Thymus (tissue), 11 donors: ENCODE measurements at regions not wholly inside any gene's neighbourhood (a gene's known extent, or its start where the extent isn't known, plus 50 kb on each side); places are given as distances from the start of the nearest gene placed in this dataset.

Experiments
- DNase-seq, 9 donors: peaks; one replicate each; pipeline ENCODE4 v3.0.0-alpha.2; 2013; ENCODE audit warnings: low spot score in 9 of 9, low read depth in 6 of 9, missing footprints in 1 of 9
- H3K27ac ChIP-seq, 2 donors: one replicate each; pipeline ENCODE4 v1.5.1; 2013; ENCODE audit warnings: control low read depth in 1 of 2, low read depth in 1 of 2, low read length in 1 of 2, mild to moderate bottlenecking in 1 of 2, moderate library complexity in 1 of 2
- H3K27me3 ChIP-seq, 2 donors: one replicate each; pipeline ENCODE4 v1.5.1; 2013; ENCODE audit warnings: low read length in 1 of 2; ENCODE audit not compliant: control insufficient read depth in 2 of 2, insufficient read depth in 1 of 2
- H3K36me3 ChIP-seq, 2 donors: one replicate each; pipeline ENCODE4 v1.5.1; 2013; ENCODE audit warnings: low read length in 1 of 2, mild to moderate bottlenecking in 1 of 2, moderate library complexity in 1 of 2; ENCODE audit not compliant: control insufficient read depth in 2 of 2, insufficient read depth in 2 of 2
- H3K4me1 ChIP-seq, 2 donors: one replicate each; pipeline ENCODE4 v1.5.1; 2013; ENCODE audit warnings: low read length in 2 of 2; ENCODE audit not compliant: control insufficient read depth in 2 of 2, insufficient read depth in 2 of 2
- H3K4me3 ChIP-seq, 2 donors: one replicate each; pipeline ENCODE4 v1.5.1; 2013; ENCODE audit warnings: low read length in 2 of 2, control low read depth in 1 of 2, mild to moderate bottlenecking in 1 of 2
- H3K9me3 ChIP-seq, 2 donors: one replicate each; pipeline ENCODE4 v1.5.1; 2013; ENCODE audit warnings: low read length in 1 of 2, mild to moderate bottlenecking in 1 of 2; ENCODE audit not compliant: control insufficient read depth in 2 of 2, insufficient read depth in 1 of 2
- WGBS: extraction: QIAGEN DNeasy Blood & Tissue Kit; methylation state at CpG from one replicate; pipeline ENCODE4 v1.1.7; 2013; 5-methylcytosine and 5-hydroxymethylcytosine counted together
- donor health status: healthy.

DNA sequence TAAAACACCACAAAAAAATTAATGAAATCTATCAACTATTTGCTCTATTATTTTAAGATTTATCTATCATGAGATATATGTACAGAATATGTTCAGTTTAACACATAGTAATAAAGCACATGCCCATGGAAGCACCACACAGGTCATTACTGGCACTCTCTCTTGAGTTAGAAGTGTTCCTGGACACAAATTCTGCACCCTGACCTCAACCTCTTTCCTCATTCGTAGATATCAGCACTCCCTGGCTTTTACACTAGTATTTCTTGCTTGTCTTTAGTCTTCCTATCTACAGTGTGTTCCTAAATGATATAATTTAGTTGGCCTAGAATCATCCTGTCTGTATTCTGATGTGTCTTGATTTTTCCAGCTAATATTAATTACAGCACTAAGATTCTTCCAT lies 321.0 kb upstream of the SOX5 start:
- WGBS = 96% methylated on average over 1 of the region's 1 CpG
- H3K9me3 ChIP-seq = no peaks in the 10 kb centered on the region
- H3K27me3 ChIP-seq = no peaks in the 10 kb centered on the region
- no peak for DNase-seq
- H3K4me3 ChIP-seq = no peak overlapping the region
- H3K4me1 ChIP-seq = no peaks in the 10 kb centered on the region
- H3K27ac ChIP-seq = no peak overlapping the region
- no peaks in the 10 kb centered on the region for H3K36me3 ChIP-seq

DNA sequence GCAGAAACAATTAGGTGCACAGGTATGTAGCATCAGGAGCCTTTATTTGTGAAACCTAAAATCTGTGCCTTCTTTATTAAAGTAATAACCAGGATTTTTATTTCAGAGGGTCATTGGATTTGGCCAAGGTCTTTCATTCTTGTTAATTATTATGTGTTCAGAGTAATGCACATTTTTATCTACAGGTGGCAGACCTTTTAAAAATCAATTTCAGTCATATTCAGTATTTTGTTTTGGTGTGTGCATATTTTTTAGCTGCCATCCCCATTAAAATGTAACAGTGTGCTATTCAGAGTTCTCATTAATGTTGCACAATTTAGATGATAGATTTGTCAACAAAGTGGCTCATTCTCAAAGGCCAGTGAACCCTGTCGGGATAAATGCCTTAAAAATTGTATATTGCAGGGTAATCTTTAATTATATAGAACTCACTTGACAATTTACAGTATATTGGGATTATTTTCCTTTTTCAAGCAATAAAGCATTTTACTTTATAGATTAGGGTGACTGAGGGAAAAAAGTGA lies 319.3 kb upstream of the SOX5 start:
- Histone ChIP-seq H3K4me1 (no peaks in the 10 kb centered on the region), H3K4me3 (no peak overlapping the region), H3K27me3 (no peaks in the 10 kb centered on the region), H3K27ac (no peak overlapping the region), H3K36me3 (no peaks in the 10 kb centered on the region), H3K9me3 (no peaks in the 10 kb centered on the region)
- DNase-seq = no peak
- WGBS = 93% methylated on average over 1 of the region's 1 CpG

DNA sequence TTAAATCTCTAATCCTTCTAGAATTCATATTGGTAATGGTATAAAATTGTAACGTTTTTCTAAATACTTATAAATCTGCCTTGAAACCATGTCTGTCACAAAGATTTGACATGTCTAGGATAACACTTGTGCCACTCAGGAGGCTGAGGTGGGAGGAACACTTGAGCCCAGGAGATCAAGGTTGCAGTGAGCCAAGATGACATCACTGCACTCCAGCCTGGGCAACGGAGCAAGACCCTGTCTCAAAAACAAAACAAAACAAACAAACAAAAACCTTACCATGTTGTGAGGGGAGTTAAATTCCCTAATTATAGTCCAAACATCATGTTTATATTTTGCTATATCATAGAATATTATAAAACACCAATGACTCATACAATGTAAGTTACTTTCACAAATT lies 317.5 kb upstream of the SOX5 start:
- Histone ChIP-seq H3K36me3 (no peaks in the 10 kb centered on the region), H3K27ac (no peak overlapping the region), H3K27me3 (no peaks in the 10 kb centered on the region), H3K9me3 (no peaks in the 10 kb centered on the region), H3K4me3 (no peak overlapping the region), H3K4me1 (no peaks in the 10 kb centered on the region)
- 93% methylated on average over 2 of the region's 2 CpGs for WGBS
- DNase-seq = no peak

DNA sequence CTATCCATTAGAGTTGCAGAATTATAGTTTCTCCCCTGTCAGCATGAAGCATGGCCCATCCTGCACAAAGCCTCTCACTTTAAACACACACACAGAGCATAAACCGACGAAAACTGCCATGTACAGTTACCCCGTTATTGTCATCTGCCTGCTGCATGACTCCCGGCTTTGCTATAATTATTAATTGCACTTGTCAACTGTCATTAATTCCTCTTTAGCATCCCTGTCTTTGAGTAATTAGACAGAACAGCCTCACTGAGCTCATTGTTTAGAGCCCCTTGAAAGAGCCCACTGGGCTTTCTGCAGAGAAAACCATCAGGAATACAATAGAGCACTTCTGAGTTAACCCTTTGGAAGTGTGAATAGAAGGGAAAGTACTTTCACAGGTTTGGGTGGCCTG lies 307.2 kb upstream of the SOX5 start:
- H3K27me3 ChIP-seq = no peaks in the 10 kb centered on the region
- H3K4me1 ChIP-seq = no peaks in the 10 kb centered on the region
- no peaks in the 10 kb centered on the region for H3K36me3 ChIP-seq
- no peak for DNase-seq
- 94% methylated on average over 4 of the region's 4 CpGs for WGBS
- no peak overlapping the region for H3K4me3 ChIP-seq
- no peak overlapping the region for H3K27ac ChIP-seq
- H3K9me3 ChIP-seq = no peaks in the 10 kb centered on the region

DNA sequence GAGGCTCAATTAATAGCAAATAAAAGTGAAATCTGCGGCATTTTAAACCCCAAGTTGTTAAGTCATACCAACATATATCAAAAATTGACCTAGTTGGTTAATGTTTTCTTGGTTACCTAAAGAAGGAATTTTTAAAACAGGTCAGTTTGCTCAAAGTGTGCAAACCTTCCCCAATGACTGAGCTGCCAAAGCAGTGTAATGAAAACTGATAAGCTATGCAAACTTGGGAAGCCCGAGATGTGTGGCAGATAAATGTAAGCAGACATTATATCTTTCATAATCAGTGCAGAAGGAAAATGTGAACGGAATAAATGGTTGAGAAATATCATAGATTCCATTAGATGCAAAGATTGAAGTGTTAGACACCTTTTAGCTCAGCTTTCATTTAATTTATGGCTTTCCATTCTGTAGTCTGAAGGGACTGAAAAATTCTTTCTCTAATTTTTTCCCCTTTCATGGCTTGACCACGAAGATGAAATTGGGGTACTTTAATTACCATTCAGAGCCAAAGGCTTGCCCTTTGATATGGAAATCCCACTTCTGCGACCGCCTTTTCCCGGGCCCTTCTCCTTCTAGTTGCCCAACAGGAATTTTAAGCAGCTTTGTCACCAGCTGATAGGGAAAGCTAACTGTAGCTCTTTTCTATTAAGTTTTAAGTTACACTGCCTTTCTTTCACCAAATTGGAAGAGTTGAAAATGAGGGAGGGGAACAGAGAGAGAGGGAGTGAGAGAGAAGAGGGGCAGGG lies 306.6 kb upstream of the SOX5 start:
- no peak overlapping the region for H3K27ac ChIP-seq
- no peaks in the 10 kb centered on the region for H3K4me1 ChIP-seq
- WGBS = 90% methylated on average over 7 of the region's 7 CpGs
- H3K4me3 ChIP-seq = no peak overlapping the region
- H3K9me3 ChIP-seq = no peaks in the 10 kb centered on the region
- H3K36me3 ChIP-seq = no peaks in the 10 kb centered on the region
- DNase-seq = no peak
- H3K27me3 ChIP-seq = no peaks in the 10 kb centered on the region

DNA sequence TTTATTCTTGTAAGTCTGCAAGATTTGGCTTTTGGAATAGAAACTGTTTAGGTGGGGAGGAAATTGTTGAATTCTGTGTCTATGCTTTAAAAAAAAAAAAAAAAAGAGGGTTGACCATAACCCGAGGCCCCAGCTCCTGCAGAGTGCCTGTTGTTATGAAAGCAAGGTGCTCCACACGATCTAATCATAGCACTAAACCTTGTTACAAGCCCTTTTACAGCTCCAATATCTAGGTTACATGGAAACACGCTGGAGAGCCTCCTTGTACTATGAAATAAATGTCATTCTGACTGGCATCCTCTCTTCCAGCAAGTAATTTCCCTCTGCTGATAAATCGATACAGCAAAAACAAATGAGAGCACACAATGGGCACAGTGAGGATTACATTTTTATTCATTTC lies 303.1 kb upstream of the SOX5 start:
- 81% methylated on average over 4 of the region's 4 CpGs for WGBS
- H3K27ac ChIP-seq = no peak overlapping the region
- H3K27me3 ChIP-seq = no peaks in the 10 kb centered on the region
- no peak for DNase-seq
- H3K4me3 ChIP-seq = no peak overlapping the region
- no peaks in the 10 kb centered on the region for H3K4me1 ChIP-seq
- H3K36me3 ChIP-seq = no peaks in the 10 kb centered on the region
- no peaks in the 10 kb centered on the region for H3K9me3 ChIP-seq

DNA sequence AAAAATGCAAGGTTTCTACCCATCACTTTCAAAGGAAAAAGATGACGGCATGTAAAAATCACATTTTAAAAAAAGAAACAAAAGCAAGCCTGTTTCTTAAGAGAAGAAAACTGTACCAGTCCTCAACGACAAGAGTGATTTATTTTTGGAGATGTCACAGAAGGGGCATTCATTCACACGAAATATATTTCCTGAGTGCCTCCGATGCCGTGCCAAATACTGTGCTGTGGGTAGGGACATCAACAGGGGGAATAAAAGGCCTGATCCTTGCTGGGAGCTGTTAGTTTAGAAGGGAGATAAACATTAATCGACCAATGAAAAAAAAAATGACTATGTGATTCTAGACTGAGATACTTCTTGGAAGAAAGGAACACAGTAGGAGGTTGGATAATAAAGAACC lies 297.5 kb upstream of the SOX5 start:
- DNase-seq = no peak
- no peaks in the 10 kb centered on the region for H3K27me3 ChIP-seq
- H3K9me3 ChIP-seq = no peaks in the 10 kb centered on the region
- no peaks in the 10 kb centered on the region for H3K4me1 ChIP-seq
- 91% methylated on average over 6 of the region's 6 CpGs for WGBS
- no peak overlapping the region for H3K27ac ChIP-seq
- H3K4me3 ChIP-seq = no peak overlapping the region
- no peaks in the 10 kb centered on the region for H3K36me3 ChIP-seq

DNA sequence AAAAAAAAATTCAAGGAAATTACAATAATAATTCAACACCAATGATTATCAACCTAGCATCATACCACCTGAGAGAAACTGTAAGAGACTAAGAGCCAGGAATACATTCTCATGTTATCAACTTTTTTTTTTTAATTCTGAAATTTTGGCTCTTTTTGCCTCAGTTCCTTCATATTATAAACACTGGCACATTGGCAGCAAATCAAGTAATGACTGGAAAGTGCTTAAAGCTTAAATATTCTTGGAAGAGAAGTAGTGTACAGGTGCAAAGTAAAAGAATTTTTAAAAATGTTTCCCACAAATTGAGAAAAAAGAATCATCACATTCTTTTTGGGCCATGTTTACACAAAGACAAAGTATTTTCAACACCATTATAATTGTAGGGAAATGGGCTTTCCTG lies 296.9 kb upstream of the SOX5 start:
- Histone ChIP-seq H3K36me3 (no peaks in the 10 kb centered on the region), H3K27ac (no peak overlapping the region), H3K9me3 (no peaks in the 10 kb centered on the region), H3K4me1 (no peaks in the 10 kb centered on the region), H3K27me3 (no peaks in the 10 kb centered on the region), H3K4me3 (no peak overlapping the region)
- no peak for DNase-seq

DNA sequence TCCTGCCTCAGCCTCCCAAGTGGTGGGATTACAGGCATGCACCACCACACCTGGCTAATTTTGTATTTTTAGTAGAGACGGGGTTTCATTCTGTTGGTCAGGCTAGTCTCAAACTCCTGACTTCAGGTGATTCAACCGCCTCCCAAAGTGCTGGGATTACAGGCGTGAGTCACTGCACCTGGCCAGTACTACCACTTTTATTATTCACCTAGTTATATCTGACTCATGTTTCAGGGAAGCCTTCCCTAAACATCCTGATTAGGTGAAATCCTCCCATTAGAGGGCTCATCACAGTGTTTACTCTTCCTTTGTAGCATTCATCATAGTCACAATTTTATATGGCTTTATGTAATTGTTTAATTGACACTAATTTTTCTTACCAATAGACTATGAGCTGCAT lies 295.3 kb upstream of the SOX5 start:
- 97% methylated on average over 3 of the region's 3 CpGs for WGBS

More for the DNA sequence above, 295.3 kb upstream of the SOX5 start:
- no peaks in the 10 kb centered on the region for H3K9me3 ChIP-seq
- no peaks in the 10 kb centered on the region for H3K4me1 ChIP-seq
- no peaks in the 10 kb centered on the region for H3K36me3 ChIP-seq
- no peak for DNase-seq
- no peak overlapping the region for H3K4me3 ChIP-seq
- H3K27me3 ChIP-seq = no peaks in the 10 kb centered on the region
- no peak overlapping the region for H3K27ac ChIP-seq
